HS-5 (cell line): ENCODE measurements at regions not wholly inside any gene's neighbourhood (a gene's known extent, or its start where the extent isn't known, plus 50 kb on each side); places are given as distances from the start of the nearest gene placed in this dataset.

Source experiments
- DNase-seq: peaks from one replicate; pipeline ENCODE4 v3.0.0-alpha.2; 2012; ENCODE audit warnings: low read depth

GRCh38 chr3:135865553-135865952 lies 100.0 kb upstream of the PPP2R3A start:
- no peak for DNase-seq

GRCh38 chr3:135867911-135868310 lies 97.6 kb upstream of the PPP2R3A start:
- no peak for DNase-seq

- no peak for DNase-seq
Observed at GRCh38 chr3:135868801-135869200, 96.7 kb upstream of the PPP2R3A start.

- peak; percentile 53 for DNase-seq
Observed at GRCh38 chr3:135869439-135870105, 96.0 kb upstream of the PPP2R3A start.

- DNase-seq: no peak
Observed at GRCh38 chr3:135871311-135871710, 94.2 kb upstream of the PPP2R3A start.

GRCh38 chr3:135874035-135874434 lies 91.5 kb upstream of the PPP2R3A start:
- no peak for DNase-seq

GRCh38 chr3:135878501-135878900 lies 87.0 kb upstream of the PPP2R3A start:
- peak; percentile 26 for DNase-seq

- no peak for DNase-seq
Observed at GRCh38 chr3:135885885-135886284, 79.6 kb upstream of the PPP2R3A start.

- peak; percentile 96 for DNase-seq
Observed at GRCh38 chr3:135887220-135887619, 78.3 kb upstream of the PPP2R3A start.

GRCh38 chr3:135889443-135889842 lies 76.1 kb upstream of the PPP2R3A start:
- no peak for DNase-seq

GRCh38 chr3:135891121-135891520 lies 74.4 kb upstream of the PPP2R3A start:
- no peak for DNase-seq

GRCh38 chr3:135895106-135895733 lies 70.3 kb upstream of the PPP2R3A start:
- DNase-seq: peak; percentile 88

GRCh38 chr3:135895734-135896121 lies 69.8 kb upstream of the PPP2R3A start:
- DNase-seq: no peak

GRCh38 chr3:135896613-135897012 lies 68.9 kb upstream of the PPP2R3A start:
- DNase-seq: peak; percentile 91

- no peak for DNase-seq
Observed at GRCh38 chr3:135897715-135898114, 67.8 kb upstream of the PPP2R3A start.

GRCh38 chr3:135898774-135899173 lies 66.8 kb upstream of the PPP2R3A start:
- DNase-seq: no peak

- DNase-seq: no peak
Observed at GRCh38 chr3:135905058-135905724, 60.3 kb upstream of the PPP2R3A start.

- DNase-seq: no peak
Observed at GRCh38 chr3:135907422-135908165, 57.9 kb upstream of the PPP2R3A start.

GRCh38 chr3:135908225-135908624 lies 57.3 kb upstream of the PPP2R3A start:
- DNase-seq: no peak

GRCh38 chr3:135908737-135909136 lies 56.8 kb upstream of the PPP2R3A start:
- DNase-seq: no peak

- no peak for DNase-seq
Observed at GRCh38 chr3:135911110-135911509, 54.4 kb upstream of the PPP2R3A start.

- no peak for DNase-seq
Observed at GRCh38 chr3:135915206-135915605, 50.3 kb upstream of the PPP2R3A start.
